G401.6 (cell line): ENCODE measurements at regions not wholly inside any gene's neighbourhood (a gene's known extent, or its start where the extent isn't known, plus 50 kb on each side); places are given as distances from the start of the nearest gene placed in this dataset.

Experiments
- FAIRE-seq: peaks from 2 replicates; lab custom pipeline; 2012; peaks lifted over from hg19 to GRCh38; lab: Jason Lieb, UNC

DNA sequence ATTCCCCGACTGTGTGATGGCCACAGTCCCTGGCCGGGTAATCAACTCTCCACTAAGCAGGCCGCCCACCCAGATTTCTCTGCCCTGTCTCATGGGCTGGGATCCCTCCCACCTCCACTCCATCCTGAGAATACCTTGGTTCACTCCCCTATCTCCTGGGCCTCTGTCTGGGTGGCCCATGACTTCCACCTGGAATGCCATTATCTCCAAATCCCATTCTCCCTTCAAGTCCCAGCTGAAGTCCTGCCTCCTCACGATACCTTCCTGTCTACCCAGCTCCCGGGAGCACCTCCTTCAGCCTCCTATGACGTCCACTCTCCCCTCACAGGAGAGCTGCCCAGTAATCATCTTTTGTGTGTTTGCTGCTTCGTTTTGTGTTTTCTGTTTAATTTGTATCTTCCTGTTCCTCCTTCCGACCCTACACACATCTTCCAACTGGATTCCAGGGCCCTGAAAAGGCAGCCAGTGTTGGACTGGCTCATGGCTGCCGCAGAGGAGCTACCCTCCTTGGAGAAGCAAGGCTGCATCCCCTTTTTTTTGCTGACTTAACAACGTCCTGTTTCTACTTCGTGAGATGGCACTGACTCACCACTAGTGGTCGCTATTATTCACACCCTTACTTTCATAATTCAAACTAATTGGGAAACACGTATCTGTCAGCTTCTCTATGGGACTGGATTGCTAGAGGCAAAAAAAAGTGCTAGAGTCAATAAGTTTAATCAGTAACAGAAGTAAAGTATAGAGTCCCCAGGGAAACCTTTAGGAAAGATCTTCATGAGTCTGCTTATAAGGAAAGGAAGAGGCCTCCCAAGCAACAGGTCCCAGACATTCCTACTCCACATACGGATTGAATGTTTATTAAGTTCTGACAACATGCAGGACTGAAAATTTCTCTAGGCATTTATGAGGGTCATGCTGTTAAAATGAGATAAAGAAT is 171.9 kb upstream of the GATA6 start:
- FAIRE-seq, result peak; percentile 72

GRCh38 chr18:21998486-21998885 is 170.9 kb upstream of the GATA6 start:
- no peak for FAIRE-seq

- no peak for FAIRE-seq
These were observed 167.4 kb upstream of the GATA6 start for GRCh38 chr18:22001912-22002487.

DNA sequence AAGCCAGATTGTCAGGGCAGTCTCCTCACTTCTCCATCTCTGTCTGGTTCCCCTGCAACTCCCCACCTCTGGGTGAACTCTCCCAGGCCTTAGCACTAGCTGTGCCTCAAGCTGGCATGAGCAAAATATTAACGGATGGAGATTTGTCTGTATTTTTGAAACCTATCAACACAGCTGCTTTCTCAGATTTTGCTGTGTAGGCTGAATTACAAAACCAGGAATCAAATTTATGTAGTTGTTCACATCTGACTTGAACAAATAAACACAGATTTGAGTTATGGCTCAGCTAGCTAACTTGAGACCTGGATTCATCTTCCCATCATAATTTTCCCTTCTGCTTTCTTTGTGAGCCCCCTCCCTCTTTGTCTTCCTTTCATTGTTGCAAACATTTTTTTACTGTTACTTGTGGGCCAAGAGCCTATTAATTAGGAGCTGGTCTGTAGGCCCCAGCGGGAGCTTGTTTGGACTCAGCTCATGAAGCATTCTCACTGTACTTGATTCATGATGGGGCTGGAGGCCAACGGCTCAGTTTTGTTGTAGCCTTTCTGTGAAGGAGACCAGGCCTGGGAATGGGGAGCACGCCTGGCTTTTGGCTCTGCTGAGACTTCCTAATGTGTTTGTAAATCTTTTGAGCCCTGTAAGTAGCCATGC is 164.1 kb upstream of the GATA6 start:
- FAIRE-seq, result no peak

- FAIRE-seq, result no peak
These were observed 162.9 kb upstream of the GATA6 start for GRCh38 chr18:22006458-22006857.

DNA sequence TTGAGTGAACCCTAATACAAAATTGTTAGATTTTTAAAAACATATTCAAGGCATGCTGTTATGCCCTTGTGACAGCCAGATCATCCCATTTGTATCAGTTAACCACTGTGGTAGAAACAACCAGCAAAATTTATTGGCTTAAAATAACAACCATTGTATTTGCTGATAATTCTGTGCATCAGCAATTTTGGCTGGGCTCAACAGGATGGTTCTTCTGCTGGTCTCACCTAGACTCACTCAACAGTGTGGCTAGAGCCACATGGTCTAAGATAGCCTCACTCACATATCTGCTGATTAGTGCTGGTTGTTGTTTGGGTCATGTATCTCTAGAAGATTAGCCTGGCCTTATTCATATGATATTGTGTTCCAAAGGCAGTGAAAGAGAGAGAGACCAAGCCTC is 160.1 kb upstream of the GATA6 start:
- no peak for FAIRE-seq

DNA sequence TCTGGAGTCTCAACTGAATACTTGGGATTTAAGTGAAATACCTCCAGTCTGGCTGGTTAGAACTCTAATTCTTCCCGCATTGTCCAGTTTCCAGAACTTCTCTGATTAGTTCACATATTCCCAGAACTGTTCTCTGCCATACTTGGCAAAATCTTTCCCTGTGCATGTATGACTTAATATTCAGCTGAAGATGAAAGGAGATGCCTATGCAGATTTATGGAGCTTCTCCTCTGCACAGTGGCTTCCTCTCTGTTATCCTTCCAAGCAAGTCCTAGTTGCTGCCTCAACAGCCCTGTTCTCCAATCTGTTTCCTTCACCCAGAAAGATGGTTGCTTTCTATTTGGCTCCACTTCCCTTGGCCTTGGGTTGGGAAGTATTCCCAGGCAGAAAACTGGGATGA is 155.4 kb upstream of the GATA6 start:
- no peak for FAIRE-seq

DNA sequence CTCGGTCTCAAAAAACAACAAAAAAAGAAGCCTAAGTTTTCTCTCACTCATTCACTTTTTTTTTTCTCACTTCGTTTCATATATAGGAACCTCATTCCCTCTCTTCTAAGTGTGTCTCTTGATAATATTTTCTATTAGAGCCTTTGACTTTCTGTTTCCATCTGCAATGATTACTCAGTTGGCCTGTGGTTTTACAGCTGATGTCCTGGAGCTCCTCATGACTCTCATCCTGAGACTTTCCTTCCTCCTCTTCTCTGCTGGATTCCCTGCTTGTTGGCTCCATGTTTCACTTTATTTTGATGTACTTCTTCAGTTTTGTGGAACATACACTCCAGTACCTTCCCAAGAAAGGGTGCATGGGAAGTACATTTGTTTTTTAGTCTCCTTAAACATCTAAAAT is 154.2 kb upstream of the GATA6 start:
- no peak for FAIRE-seq

DNA sequence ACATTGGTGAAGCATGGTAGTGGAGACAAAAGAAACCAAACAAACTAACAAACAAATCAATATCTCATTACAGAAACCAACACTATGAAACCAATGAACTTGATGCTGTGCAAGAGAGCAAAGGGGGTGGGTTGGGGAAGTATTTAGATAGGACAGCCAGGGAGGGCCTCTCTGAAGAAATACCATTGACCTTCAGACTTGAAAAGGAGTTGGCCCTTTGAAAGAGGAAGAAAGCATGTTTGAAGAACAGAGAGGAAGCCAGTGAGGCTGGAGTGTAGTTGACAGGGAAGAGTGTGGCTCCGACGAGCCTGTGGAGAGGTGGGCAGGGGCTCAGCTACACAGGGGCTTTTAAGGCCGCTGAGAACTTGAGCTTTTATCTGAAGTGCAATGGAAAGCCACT is 151.0 kb upstream of the GATA6 start:
- FAIRE-seq, result no peak

DNA sequence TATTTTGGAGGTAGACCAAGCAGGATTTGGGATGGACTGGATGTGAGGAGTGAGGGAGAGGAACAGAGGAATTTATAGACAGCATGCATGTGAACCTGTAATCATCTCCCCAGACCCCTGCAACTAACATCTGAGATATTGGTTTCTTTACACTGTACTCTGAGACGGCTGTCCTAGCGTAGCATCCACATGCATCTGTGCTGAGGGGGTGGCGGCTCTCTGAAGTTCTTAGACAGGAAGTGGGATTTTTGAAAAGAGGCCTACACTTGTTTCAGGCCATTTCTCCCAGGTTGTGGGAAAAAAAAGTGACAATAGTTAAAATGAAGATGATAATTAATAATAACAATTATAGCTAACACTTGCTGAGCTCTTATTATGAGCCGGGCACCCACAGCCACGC is 150.2 kb upstream of the GATA6 start:
- FAIRE-seq, result no peak

GRCh38 chr18:22020127-22020866 is 149.1 kb upstream of the GATA6 start:
- FAIRE-seq, result no peak

DNA sequence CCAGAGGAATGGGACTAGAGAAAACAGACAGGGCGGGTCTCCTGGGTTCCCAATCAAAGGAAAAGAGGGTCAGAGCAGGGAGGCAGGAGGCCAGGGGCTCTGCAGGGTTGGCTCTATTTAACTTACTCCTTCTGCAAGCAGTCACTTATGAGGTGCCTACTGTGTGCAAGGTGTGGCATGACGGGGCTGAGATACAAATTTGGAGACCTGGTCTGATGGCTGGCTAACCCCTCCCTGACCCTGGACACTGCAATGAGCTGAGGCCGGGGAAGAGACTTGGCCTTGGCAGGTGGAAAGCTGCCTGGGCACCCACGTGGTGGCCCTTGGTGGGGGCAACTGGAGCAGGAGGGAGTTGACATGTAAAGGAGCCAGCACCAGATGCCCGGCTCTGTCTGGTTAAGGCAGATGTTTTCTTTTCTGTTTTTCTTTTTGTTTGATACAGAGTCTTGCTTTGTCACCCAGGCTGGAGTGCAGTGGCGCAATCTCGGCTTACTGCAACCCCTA is 148.5 kb upstream of the GATA6 start:
- FAIRE-seq, result no peak

DNA sequence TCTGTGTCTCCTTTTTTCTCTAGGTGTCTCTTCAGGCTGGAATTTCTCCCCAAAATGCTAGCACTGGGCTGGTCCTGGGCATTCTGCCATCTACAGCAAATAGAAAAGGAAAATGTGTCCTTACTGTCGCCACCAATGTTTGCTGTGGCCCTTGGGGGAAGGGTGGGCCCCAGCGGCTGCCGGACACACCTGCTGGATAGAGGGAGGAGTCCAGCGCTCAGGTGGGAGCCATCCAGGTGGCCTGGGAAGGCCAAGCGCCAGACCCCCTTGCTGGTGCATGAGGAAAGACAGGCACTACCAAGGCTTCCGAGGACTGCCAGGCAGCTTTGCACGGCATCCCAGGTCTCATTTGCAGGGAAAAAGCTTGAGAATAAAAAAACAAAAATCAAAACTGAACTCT is 147.7 kb upstream of the GATA6 start:
- no peak for FAIRE-seq

- FAIRE-seq, result no peak
These were observed 144.5 kb upstream of the GATA6 start for GRCh38 chr18:22024924-22025323.

DNA sequence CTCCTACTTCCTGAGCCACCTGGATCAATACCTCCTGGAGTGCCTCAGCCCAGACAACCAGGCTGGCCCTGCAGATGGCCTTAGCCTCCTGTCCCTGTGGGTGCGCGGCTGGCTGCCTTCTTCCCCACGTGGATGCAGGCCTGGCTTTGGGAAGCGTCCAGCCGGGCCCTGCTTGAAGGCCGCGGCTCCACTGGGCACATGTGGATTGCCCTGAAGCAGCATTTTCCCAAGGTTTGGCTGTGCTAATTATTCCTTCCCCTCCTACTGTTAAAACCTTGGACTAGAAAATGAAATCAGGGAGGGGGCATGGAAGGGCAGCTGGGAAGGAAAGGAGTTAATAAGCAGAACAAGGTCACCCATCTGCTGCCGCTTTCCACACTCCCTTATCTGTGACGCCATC is 143.0 kb upstream of the GATA6 start:
- FAIRE-seq, result no peak

GRCh38 chr18:22026889-22027288 is 142.5 kb upstream of the GATA6 start:
- FAIRE-seq, result no peak

DNA sequence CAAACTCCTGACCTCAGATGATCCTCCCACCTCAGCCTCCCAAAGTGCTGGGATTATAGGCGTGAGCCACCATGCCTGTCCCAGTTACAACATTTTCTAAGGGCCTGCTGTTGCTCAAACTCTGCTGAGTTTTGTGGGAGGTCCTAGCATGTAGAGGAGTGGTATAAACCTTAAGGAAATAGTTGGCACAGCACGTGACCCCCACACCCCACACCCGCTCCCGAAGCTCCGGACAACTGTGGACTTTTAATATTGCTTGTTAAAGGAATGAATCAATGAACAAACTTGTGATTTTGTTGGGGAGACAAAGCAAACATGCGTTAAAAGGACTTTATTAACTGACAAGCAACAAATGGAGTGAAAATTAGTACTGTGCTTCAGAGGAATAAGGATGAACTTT is 137.8 kb upstream of the GATA6 start:
- no peak for FAIRE-seq

GRCh38 chr18:22032392-22032961 is 136.9 kb upstream of the GATA6 start:
- FAIRE-seq, result peak; percentile 99

DNA sequence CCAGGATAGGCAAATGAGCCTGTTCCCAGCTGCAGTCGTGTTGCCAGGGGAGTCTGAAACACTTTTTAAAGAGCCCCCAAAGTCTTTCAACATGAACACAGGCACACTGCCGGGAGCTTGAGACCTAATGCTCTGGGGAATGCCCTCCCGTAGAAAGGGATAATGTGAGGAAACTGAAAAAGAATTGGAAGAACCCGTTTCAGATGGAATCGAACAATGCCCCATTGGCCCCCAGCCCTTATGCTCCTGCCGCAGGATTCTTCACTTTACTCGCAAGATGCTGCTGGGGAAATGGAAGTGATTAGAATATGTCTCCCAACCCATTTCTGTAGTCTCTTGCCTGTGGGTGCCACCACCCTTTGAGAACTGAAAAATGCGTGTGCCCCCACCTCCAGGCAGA is 136.3 kb upstream of the GATA6 start:
- no peak for FAIRE-seq

GRCh38 chr18:22034276-22034675 is 135.1 kb upstream of the GATA6 start:
- FAIRE-seq, result no peak

DNA sequence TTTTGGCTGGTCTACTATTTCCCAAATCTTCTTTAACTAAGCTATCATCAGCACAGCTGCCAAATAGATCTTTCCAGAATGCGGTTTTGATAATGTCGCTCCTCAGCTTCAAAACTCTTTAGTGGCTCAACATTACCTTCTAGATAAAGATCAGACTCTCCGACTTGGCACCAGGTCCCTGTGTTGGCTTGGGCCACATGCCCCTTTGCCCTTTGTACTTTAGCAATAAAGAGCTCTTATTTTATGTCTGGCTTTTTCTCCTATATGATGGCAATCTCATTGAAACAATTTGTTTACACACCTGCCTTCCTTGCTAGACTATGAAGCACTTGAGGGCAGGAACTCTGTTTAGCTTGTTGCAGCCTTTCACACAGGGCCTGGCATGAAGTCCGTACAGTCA is 128.9 kb upstream of the GATA6 start:
- FAIRE-seq, result no peak

- FAIRE-seq, result no peak
These were observed 125.6 kb upstream of the GATA6 start for GRCh38 chr18:22043837-22044236.
